Prostate gland (tissue), 2 donors: ENCODE measurements at regions not wholly inside any gene's neighbourhood (a gene's known extent, or its start where the extent isn't known, plus 50 kb on each side); places are given as distances from the start of the nearest gene placed in this dataset.

Experiments
- POLR2A ChIP-seq: fragments of 450-650 bp; IDR thresholded peaks from one replicate; pipeline ENCODE4 v1.6.1; 2016; ENCODE audit warnings: antibody characterized with exemption, mild to moderate bottlenecking
- TF ChIP-seq, protein P1 (sequence below), 4 experiments: fragments of 200-600 bp in 2 of 4; fragments of 450-650 bp in 2 of 4; sonication (generic) in 2 of 4; IDR thresholded peaks; 1 replicate in 3 of 4; 2 replicates in 1 of 4; pipeline ENCODE4 v1.5.1; 2016 to 2019; ENCODE audit warnings: antibody characterized with exemption in 4 of 4, mild to moderate bottlenecking in 2 of 4, moderate library complexity in 2 of 4

DNA sequence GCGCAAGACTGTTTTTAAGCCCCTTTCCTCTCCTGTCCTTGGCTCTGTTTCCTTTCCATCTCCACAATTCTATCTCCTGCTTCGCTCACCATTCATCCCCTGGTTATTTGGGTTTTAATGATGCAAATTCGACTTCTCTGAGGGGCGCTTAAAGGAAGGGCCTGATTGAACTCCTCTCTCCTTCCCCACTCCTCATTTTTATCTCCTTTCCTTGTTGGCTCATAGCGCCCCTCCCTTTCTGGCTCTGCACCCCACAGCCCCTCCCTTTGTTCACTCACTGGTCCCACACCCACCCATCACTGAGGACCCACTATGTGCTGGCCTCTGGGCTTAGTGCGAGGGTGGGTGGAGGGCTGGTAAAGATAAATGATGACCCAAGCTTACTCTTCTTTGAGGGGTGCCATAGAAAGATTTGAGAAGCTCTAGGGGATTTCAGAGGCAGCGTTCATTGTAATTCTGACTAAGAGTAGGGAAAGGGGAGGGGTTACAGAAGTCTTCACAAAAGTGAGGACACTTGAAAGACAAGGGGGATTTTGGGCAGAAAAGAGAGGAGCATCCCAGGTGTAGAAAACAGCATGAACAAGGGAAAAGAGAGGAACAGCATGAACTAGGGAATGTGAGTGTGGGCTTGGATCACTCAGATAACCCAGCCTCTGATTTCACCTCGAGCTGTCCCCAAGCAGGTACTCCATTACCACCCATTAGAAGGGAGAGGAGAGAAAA lies 507.8 kb downstream of the CD83 start:
- TF ChIP-seq, protein P1, sequence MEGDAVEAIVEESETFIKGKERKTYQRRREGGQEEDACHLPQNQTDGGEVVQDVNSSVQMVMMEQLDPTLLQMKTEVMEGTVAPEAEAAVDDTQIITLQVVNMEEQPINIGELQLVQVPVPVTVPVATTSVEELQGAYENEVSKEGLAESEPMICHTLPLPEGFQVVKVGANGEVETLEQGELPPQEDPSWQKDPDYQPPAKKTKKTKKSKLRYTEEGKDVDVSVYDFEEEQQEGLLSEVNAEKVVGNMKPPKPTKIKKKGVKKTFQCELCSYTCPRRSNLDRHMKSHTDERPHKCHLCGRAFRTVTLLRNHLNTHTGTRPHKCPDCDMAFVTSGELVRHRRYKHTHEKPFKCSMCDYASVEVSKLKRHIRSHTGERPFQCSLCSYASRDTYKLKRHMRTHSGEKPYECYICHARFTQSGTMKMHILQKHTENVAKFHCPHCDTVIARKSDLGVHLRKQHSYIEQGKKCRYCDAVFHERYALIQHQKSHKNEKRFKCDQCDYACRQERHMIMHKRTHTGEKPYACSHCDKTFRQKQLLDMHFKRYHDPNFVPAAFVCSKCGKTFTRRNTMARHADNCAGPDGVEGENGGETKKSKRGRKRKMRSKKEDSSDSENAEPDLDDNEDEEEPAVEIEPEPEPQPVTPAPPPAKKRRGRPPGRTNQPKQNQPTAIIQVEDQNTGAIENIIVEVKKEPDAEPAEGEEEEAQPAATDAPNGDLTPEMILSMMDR (IDR thresholded peaks at IDR 0.05): no peak
- no peak for TF ChIP-seq POLR2A
